Osteoblast (primary cell): ENCODE measurements at regions not wholly inside any gene's neighbourhood (a gene's known extent, or its start where the extent isn't known, plus 50 kb on each side); places are given as distances from the start of the nearest gene placed in this dataset.

Experiments used
- DNase-seq: peaks from one replicate; pipeline ENCODE4 v3.0.0; 2011; ENCODE audit warnings: low spot score, mixed read lengths; ENCODE audit not compliant: insufficient read length; ENCODE audit errors: missing footprints
- H2AFZ ChIP-seq: 2 replicates; pipeline ENCODE4 v1.6.0; 2011; ENCODE audit warnings: mild to moderate bottlenecking, low read length
- H3K27ac ChIP-seq: 2 replicates; pipeline ENCODE4 v1.5.1; 2011; ENCODE audit warnings: mild to moderate bottlenecking, low read depth, low read length, moderate library complexity
- H3K27me3 ChIP-seq: 2 replicates; pipeline ENCODE4 v1.6.0; 2012; ENCODE audit warnings: mild to moderate bottlenecking, control low read depth, inconsistent platforms, low read length, moderate library complexity; ENCODE audit not compliant: insufficient read depth
- H3K36me3 ChIP-seq: 2 replicates; pipeline ENCODE4 v1.5.1; 2011; ENCODE audit warnings: mild to moderate bottlenecking, low read length, control low read depth, moderate library complexity; ENCODE audit not compliant: insufficient read depth
- H3K4me1 ChIP-seq: 2 replicates; pipeline ENCODE4 v1.5.1; 2011; ENCODE audit warnings: mild to moderate bottlenecking, low read length, control low read depth, moderate library complexity; ENCODE audit not compliant: insufficient read depth
- H3K4me2 ChIP-seq: 2 replicates; pipeline ENCODE4 v1.6.0; 2011; ENCODE audit warnings: mild to moderate bottlenecking, low read length; ENCODE audit not compliant: insufficient read depth
- H3K4me3 ChIP-seq: fragments of 200-600 bp; sonication (generic); 3 replicates; pipeline ENCODE4 v1.5.1; 2012; ENCODE audit warnings: mild to moderate bottlenecking, low read length, inconsistent platforms; ENCODE audit not compliant: insufficient read depth
- H3K79me2 ChIP-seq: 2 replicates; pipeline ENCODE4 v1.6.0; 2012; ENCODE audit warnings: mild to moderate bottlenecking, low read length, control low read depth, inconsistent platforms; ENCODE audit not compliant: insufficient read depth
- H3K9me3 ChIP-seq: 2 replicates; pipeline ENCODE4 v1.5.1; 2011; ENCODE audit warnings: low read depth, low read length, control low read depth
- H4K20me1 ChIP-seq: 2 replicates; pipeline ENCODE4 v1.6.0; 2012; ENCODE audit warnings: mild to moderate bottlenecking, low read length, control low read depth; ENCODE audit not compliant: insufficient read depth
- TF ChIP-seq, protein P1 (sequence below): IDR thresholded peaks from 2 replicates; pipeline ENCODE4 v1.5.1; 2011; ENCODE audit warnings: mild to moderate bottlenecking, low read depth, low read length, moderate library complexity; ENCODE audit errors: extremely low read depth

DNA sequence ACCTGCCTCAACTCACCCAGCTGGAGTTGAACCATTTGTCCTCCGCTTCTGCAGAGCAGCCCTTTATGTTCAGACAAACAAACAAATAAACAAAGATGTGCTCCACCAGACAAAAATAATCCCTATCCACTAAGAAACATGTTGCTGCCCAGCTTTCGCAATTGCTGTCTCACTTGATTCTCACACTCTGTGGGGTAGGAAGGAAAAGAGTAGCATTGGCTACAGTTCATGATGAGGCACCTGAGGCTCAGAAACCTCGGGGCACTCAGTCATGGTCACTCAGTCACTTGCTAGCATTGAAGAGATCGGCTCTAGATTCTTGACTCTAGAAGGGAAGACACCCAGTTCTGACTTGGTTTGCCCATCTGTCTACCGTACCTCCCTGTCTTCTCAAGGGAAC, 88.0 kb upstream of the ZMIZ1 start:
- no peak overlapping the region for H3K4me2 ChIP-seq
- H3K4me1 ChIP-seq: peaks cover 22% of the 10 kb centered on the region
- no peak overlapping the region for H3K4me3 ChIP-seq
- H3K36me3 ChIP-seq: no peaks in the 10 kb centered on the region
- H2AFZ ChIP-seq: no peak overlapping the region
- TF ChIP-seq, protein P1, sequence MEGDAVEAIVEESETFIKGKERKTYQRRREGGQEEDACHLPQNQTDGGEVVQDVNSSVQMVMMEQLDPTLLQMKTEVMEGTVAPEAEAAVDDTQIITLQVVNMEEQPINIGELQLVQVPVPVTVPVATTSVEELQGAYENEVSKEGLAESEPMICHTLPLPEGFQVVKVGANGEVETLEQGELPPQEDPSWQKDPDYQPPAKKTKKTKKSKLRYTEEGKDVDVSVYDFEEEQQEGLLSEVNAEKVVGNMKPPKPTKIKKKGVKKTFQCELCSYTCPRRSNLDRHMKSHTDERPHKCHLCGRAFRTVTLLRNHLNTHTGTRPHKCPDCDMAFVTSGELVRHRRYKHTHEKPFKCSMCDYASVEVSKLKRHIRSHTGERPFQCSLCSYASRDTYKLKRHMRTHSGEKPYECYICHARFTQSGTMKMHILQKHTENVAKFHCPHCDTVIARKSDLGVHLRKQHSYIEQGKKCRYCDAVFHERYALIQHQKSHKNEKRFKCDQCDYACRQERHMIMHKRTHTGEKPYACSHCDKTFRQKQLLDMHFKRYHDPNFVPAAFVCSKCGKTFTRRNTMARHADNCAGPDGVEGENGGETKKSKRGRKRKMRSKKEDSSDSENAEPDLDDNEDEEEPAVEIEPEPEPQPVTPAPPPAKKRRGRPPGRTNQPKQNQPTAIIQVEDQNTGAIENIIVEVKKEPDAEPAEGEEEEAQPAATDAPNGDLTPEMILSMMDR: no peak
- H4K20me1 ChIP-seq: no peaks in the 10 kb centered on the region
- peaks cover 7% of the 10 kb centered on the region for H3K79me2 ChIP-seq
- no peaks in the 10 kb centered on the region for H3K27me3 ChIP-seq
- no peak for DNase-seq
- no peak overlapping the region for H3K27ac ChIP-seq
- no peaks in the 10 kb centered on the region for H3K9me3 ChIP-seq

DNA sequence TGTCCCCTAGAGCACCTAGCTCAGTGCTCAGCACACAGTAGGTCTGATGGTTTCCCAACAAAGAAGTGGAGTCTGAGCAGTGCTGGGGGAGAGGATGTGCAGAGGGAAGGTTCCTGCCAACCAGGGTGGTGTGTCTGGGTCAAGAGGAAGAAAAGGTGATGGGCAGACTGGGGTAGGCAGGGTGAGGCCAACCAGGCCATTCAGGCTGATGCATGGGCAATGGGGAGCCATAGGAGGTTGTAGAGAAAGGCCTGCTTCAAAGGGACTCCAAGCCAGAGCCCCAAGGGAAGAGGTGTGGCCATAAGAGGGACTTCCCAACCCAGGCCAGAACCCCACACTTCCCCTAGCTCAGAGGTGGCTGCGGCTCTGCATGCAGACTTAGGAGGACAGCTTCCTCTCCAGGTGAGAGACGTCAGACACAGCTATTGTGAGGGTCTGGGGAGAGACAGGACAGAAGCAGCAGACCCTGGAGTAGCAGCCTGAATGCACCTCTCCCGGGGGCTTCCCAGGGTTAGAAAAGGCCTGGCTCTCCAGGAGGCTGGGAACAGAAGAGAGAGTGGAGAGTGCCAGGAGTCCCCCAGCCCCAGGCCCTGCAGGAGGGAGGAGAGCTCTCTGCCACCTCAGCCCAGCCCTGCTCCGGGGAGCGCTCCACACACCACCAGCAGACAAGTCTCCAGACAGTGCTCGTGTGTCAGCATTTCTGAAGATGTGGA, 87.4 kb upstream of the ZMIZ1 start:
- Histone ChIP-seq H3K9me3 (no peaks in the 10 kb centered on the region), H2AFZ (no peak overlapping the region), H3K4me1 (peaks cover 27% of the 10 kb centered on the region), H3K4me2 (no peak overlapping the region), H3K4me3 (no peak overlapping the region), H4K20me1 (no peaks in the 10 kb centered on the region), H3K79me2 (peaks cover 5% of the 10 kb centered on the region), H3K27me3 (no peaks in the 10 kb centered on the region), H3K27ac (no peak overlapping the region), H3K36me3 (no peaks in the 10 kb centered on the region)
- DNase-seq: no peak
- TF ChIP-seq, protein P1: no peak

DNA sequence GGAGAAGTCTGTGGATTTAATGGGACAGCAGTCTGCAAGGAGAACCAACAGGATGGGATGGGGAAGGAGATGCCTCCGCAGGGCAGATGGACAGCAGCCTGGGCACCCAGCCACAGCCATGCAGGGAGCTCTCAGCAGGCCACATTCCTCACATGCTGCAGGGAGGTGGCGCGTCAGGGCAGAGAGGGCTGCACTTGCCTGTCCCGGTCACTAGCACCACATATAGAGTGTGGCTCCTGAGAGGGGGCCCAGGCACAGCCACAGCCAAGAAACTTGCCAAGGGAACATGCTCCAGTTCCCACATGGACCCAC, 86.8 kb upstream of the ZMIZ1 start:
- Histone ChIP-seq H3K4me3 (no peak overlapping the region), H4K20me1 (no peaks in the 10 kb centered on the region), H2AFZ (no peak overlapping the region), H3K36me3 (no peaks in the 10 kb centered on the region), H3K27me3 (no peaks in the 10 kb centered on the region), H3K4me2 (no peak overlapping the region), H3K79me2 (peaks cover 2% of the 10 kb centered on the region), H3K9me3 (no peaks in the 10 kb centered on the region), H3K27ac (no peak overlapping the region), H3K4me1 (peaks cover 26% of the 10 kb centered on the region)
- TF ChIP-seq, protein P1: no peak
- peak; percentile 74 for DNase-seq

DNA sequence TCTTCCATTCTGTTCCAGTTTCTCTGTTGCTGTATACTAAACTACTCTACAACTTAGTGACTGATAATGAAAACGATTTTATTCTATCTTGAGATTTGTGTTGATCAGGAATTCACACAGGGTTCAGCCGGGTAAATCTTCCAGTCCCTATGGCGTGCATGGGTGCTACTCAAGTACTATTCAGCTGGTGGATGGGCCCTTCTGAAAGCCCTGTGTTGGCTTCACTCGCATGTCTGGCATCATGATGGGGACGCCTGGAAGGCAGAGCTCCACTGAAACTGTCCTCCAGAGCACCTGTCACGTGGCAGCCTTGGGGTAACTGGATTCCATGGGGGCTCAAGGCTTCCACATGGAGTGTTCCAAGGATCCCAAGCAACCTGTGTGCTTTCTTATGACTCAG, 86.0 kb upstream of the ZMIZ1 start:
- DNase-seq: peak; percentile 68
- H3K4me1 ChIP-seq: peaks cover 18% of the 10 kb centered on the region
- TF ChIP-seq, protein P1: no peak
- H3K9me3 ChIP-seq: no peaks in the 10 kb centered on the region
- no peak overlapping the region for H3K4me3 ChIP-seq
- no peaks in the 10 kb centered on the region for H3K36me3 ChIP-seq
- H3K4me2 ChIP-seq: no peak overlapping the region
- H3K27ac ChIP-seq: no peak overlapping the region
- H4K20me1 ChIP-seq: no peaks in the 10 kb centered on the region
- no peaks in the 10 kb centered on the region for H3K79me2 ChIP-seq
- H2AFZ ChIP-seq: no peak overlapping the region
- H3K27me3 ChIP-seq: no peaks in the 10 kb centered on the region
